ENCODE measurements at regions not wholly inside any gene's neighbourhood (a gene's known extent, or its start where the extent isn't known, plus 50 kb on each side); places are given as distances from the start of the nearest gene placed in this dataset.

DNA sequence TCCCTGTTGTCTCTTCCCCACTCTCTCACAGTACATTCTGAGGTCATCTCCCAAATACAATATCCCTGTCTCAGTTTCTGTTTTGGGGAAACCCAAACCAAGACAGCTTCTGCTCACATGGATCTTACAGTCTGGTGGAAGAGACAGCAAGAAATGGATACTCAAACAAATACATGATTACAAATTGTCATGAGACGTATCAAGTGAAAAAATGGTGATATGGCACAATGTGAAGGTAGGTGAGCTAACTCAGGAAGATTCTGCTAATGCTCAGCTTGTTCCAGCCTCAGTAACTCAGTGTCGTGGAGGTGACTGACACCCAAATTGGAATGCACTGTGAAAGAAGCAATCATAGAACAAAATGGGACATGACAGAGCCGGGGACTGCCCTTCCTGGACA lies 68.3 kb downstream of the CHST1 start:
- no peak for DNase-seq

DNA sequence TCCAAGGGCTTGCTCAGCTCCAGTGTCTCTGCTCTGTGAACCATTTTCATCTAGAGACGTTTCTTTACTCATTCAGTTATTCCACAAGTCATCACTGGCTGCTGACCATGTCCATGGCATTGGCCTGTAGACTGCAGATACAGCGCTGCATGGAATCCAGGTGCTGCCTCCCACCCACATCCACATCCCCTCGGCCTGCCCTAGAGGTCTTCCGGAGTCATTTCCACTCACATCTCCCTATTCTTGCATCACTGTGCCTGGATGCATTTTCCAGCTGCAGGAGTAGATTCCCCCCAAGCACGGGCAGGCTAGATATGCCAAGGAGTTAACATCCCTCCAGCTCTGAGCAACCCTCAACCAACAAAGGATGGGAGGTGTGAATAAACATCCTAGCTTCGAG lies 68.9 kb downstream of the CHST1 start:
- DNase-seq = no peak

DNA sequence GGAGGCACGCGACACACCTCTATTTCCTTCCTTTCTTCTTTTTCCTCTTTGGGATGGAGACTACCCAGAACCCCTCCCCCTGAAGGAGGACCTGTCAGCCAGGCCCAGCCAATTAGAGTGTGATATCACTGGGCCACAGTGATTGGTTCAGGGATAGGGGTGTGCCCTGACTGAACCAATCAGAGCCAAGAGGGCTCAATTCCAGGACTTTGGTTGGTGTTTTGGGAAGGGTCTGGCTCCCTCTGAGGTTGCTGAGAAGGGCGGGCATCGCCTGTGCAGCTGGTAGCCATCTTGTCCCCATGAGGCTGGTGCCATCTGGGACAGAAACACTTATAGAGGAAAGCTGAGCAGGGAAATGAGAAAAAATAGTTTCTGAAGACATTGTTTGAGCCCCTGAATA lies 71.4 kb downstream of the CHST1 start:
- DNase-seq = peak; percentile 50

DNA sequence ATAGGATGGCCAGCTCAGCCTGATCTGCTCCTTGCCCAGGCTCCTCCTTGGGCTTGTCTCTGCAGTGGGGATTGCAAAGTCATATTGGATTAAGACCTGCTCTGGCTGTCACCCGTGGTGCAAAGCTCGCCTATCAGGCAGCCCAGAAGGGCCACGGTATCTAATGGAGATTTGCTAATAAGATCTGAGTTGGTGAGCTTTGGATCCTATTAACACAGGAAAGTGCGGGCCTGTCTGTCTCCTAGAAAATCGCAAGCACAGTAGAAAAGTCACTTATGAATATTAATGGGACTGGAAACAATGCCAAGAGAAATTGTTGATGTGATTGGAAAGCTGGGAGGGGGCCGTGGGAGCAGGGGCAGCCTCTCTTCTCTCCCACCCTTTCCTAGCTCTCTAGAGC lies 72.8 kb downstream of the CHST1 start:
- DNase-seq = no peak

DNA sequence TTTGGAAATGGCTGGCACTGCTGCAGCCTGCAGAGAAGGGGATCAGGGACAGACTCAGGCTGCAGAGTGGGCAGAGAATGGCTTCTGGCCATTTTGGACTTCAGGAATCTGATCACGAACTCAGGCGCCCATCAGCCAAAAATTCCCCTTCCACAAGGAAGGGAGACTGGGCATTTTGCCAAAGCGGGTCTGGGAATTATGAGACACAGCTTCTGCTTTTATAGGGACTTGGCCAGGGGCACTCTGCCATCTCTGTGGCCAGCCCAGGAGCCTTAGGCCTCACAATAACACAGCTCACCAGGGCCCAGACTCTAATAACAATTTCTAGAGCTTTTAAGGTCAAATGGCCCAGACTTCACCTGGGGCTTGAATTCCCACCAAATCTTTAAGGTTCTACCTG lies 74.7 kb downstream of the CHST1 start:
- DNase-seq = no peak

DNA sequence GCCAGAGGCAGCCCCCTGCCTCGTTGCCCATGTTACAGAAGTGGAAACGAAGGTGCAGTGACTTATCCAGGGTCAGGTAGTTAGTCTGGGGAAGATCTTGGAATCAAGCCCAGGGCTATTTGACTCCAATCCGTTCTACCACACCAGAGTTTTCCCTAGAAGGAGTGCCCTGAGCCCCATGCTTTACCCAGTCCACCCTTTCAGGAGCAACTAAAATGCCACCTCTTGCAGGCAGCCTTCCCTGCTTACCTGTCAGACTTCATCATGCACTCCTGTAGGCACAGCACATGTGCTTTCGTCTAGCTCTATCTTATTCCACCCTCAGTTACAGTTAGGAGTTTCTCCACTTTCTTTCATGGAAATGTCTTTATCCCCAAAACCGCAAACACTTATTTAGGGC lies 80.2 kb downstream of the CHST1 start:
- no peak for DNase-seq

DNA sequence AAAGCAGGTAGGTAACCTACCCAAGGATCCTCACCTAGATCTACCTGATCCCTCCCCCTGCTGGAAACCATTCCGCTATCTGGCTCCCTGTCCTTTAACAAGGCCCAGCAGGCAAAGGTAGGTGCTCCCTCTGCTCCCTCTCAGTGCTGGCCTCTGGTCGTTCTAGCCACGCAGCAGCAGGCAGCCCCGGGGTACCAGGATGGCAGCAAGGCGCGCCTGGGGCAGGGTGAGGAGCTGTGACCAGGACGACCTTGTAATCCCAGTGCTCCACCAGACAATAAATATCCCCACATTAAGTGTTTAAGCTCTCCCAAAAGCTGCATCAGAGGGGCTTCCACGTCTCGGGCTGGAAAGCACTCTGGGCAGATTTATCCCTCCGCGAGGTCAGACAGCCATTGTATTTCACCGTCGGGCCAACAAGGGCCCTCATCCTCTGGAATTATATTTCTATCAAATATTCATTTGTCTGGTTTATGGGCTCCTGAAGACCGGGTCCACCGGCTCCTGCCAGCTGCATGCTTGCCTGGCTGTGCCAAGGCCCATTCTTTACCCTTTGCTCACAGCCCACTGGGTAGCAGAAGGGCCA lies 81.3 kb downstream of the CHST1 start:
- DNase-seq = no peak

DNA sequence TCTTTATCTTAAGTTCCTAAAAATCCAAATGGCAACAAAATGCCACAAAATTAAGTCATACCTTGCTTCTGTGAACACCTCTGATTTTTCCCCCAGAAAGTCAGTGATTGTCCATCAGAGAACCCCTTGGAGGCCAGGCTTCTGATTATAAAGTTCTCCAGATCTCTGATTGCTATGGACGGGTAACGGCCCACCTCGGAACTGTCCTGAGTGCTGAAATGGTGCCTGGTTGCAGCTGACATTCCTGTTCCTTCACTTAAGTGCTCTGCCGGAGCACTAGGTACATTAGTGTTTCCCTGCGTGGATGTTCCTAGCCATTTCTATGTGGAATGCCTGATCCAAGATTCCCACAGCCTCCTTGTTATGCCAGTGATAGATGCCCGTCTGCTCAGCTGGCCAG lies 85.0 kb downstream of the CHST1 start:
- DNase-seq = no peak

DNA sequence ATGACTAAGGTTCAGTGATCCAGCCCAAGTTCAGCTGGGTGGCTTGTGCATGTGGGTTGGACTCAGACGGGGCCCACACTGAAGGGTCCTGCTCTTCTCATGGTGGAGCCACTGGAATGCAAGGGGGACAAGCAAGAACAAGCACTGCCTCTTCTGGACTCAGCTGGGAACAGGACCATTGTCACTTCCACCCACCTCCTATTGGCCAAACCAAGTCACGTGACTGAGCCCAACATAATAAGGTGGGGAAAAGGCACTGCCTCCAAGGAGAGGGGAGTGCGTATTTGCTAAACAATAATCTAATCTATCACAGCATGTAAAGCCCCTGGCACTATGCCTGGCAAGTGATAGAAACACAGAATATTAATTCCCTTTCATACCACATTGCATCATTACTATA lies 87.1 kb downstream of the CHST1 start:
- DNase-seq = no peak

DNA sequence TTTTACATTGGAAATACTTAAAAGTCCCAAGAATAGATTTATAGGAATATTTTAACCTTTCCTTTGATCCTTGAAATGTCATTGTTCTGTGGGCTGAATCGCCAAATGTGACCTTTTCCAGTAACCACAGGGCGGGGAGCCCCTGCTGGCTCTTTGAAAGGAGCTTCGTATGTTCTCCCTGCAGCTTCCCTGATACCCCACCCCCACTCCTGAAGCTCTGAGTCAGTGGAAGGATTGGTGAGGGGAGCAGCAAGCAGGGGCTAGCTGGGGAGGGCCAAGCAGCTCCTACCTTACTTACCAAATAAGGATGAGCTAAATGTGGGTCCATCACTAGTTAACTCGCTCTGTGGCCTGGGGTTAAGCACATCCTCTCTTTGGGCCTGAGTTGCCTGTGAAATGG lies 87.7 kb downstream of the CHST1 start:
- no peak for DNase-seq

DNA sequence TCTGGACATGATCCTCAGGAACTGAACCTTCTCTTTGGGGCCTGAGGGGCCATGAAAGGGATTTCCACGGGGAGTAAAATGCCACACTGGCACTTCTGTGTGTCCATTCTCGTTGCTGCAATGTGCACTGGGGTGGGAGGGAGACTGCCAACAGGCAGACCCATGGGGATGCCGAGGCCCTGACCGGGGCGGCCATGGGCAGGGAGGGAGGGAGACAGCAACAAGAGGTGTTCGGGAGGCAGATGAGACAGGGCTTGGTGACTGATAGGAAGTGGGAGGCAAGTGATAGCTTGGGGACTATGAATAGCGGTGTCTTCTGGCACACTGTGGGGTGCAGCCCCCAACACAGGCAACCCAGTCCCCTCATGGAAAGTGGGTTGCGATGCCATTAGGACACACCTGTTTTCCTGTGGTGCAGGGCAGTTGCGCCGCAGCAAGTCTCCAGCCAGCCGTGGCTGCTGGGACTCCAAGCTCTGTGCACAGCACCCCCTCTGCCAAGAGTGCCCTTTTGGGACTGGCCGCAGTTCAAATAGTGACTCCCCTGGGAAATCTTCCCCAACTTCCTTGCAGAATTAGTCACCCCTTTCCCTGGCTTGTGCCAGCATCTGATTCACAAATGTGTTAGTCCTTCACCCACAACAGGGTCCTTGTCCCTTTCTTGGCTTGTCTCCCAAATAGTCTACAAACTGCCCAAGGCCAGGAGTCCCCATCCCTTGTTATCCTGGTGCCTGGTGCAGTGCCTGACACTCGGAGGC lies 88.8 kb downstream of the CHST1 start:
- DNase-seq = no peak

DNA sequence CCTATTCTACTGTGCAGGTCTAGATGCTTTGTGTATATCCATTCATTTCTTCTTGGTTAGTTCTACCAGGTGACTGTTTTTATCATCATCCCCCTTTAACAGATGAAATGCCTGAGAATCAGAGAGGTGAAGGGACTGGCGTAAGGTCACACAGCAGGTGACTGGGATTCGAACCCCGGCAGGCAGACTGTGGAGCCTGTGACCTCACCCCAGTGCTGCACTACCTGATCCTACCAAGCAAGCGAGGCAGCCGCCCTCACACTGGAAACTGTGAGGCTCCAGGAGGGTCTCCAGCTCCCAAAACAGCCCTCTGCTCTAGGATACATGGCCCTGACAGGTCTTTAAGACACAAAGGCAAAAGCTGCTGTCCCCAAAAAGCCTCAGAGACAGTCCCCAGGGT lies 91.7 kb downstream of the CHST1 start:
- no peak for DNase-seq

DNA sequence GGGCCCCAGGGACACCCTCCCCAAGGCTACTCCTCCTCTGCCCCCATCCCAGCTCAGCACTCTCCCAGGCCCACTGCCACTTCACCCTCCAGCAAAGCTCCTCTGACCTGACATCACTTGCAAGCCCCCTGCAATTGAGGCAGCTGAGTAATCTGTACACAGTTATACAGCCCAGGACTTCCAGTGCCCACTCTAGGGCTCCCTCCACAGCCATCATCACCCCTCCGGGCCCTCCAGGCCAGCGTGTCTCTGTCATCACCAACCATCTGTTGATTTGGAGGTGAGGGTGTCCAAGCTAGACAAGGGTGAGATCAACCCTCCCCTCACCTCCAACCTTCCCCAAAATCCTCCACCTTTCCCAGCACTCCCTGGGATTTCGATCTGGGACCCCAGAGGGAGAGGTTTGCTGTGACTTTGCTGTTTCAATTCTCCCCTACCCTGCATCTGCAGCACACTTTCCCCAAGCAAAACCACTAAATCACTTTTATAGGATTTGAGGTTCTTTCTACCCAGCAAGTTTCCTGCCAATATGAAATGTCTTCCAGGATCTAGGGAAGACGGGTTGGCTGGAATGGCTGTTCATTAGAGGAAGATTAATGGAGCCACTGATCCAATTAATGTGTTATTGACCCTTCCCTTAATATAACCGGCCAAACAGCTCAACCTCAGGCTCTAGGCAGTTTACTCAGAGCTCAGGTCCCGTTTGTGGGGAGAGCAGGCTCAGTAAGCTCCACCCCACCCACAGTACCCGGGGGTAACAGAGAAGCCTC lies 92.9 kb downstream of the CHST1 start:
- DNase-seq = no peak

DNA sequence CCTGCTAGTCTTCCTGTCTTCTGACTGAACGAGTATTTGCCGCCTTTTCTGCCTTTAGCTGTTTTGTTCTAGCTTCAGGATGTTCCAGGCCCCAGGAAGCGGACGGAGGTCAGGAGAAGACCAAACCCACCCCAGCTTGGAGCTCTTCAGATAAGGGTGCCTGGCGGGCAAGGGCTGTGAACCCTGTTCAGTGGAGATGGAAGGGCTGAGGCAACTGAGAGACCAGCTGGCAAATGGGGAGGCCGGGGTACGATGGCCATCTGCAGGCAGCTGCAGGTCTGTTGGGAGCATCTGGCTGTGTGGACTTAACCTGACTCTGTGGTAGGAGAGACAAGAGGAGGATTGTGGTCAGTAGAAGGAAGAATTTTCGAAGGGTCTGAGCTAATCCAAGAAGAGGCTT lies 95.6 kb downstream of the CHST1 start:
- DNase-seq = no peak

DNA sequence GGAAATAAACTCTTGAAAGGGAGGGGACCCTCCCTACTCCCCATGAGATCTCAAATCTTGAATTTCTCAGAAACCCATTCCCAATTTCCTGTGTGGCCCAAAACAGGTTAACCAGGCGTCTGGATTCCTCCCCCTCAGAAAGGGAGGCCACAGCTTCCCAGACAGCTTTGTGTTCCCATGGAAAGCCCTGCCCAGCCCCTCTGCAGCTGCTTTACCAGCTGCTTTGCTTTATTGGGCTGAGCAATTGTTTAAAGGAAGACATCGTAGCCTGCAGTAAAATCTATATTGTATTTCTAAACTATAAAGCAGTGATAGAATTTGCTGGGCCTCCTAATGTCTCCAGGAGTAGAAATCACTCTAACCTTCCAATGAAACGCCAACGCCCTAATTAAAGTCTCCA lies 97.4 kb downstream of the CHST1 start:
- DNase-seq = peak; percentile 18

DNA sequence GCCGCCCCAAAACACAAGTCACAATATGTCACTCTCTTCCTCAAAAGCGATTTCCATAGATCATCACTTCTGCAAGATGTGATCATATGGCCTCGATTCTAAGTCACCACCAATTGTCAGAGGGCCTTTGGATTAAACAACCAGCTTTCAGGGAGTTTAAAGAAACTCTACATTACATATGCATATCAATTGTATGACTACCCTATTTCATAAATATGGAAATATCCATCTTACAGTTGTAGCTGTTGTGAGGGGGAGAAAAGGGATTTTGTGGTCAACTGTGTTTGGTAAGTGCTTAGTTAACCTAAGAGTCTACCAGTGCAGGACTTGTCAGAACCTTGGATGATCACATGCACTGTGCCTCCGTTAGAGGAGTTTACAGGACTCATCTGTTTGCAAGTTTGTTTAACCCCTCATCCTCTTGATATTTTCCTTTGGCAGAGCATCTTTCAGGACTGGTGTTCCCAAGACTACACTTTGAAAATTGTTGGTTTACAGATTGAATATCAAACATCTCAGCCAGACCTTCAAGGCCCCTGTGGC lies 99.9 kb downstream of the CHST1 start:
- DNase-seq = no peak

DNA sequence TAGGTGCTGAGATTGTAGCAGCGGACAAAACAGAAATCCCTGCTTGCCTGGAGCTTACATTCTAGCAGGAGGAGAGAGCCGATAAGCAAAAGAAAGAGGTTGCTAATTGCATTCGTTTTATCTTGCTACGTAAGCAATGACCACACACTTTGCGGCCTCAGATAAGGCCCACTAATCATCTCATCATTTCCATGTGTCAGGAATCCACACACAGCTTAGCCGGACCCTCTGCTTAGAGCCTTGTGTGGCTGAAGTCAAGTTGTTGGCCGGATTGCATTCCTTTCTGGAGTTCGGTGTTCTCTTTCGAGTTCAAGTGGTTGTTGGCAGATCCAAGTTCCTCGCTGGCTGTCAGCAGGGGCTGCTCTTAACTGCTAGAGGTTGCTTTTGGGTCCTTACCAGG lies 101.6 kb downstream of the CHST1 start:
- DNase-seq = no peak

DNA sequence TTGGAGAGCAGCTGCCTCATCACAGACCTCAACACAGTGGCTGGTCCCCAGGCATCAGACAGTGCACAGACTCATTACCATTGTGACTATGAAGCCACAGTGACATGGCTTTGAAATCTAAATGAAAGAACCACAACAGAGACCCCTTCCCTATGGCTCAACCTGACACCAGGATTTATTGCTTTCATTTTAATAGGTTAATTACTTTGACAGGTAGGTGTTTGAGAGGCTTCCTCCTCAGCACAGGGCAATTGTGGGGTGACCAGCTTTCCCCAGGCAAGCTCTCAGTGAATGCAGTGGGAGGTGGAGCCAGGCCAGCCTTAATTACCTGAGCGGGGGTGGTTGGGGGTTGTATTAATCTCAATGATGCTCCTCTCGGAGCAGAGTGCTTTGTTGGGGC lies 102.3 kb downstream of the CHST1 start:
- DNase-seq = no peak

DNA sequence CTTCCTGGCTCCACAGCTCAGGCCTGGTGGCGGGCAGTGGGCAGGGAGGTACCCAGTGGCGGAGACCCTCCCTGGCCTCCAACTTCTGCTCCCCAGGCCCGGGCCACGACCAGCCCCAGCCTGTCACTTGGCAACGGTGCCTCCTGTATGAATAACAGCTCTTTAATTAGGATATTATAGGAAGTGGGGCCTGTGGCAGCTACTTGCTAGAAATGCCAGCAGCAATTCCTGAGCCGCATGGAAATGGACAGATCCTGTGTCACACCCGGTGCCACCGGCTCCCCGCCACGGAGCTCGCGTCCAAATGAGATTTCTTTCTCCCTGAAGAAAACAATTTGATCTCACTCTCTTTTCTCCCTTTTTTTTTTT lies 104.5 kb downstream of the CHST1 start:
- DNase-seq = peak; percentile 43

DNA sequence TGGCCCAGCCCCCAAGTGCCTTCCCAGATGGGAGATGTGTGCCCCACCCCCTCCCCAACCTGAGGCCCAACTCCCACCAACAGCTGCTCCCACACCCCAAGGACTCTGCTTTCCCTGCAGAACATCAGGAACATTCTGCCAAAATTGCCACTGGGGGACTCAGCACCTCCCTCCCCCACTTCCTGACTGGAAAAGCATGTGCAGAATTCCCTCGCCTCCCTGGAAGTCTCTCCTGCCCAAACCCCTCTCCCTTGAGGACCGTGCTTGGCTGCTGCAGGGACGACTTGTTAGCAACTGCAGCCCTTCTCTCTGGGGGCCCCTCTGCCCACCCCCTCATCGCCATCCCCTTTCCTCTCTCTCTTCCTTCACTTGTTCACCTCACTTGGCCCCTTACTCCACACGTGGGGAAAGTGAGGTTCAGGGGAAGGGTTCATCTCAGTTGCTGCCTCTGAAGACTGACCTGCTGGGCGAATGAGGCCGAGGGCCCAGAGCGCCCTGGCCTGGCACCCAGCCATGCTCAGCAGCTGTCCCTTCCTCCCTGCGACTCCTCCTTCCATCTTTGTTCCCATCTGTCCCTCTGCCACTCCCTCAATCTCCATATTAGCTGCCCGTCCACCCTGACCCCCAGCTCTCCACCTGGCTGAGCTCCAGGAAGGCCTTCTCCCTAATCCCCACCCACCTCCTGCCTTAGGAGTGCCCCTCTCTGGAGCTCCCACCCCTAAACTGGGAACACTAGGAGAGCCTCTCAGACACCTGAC lies 105.1 kb downstream of the CHST1 start:
- DNase-seq = peak; percentile 90

DNA sequence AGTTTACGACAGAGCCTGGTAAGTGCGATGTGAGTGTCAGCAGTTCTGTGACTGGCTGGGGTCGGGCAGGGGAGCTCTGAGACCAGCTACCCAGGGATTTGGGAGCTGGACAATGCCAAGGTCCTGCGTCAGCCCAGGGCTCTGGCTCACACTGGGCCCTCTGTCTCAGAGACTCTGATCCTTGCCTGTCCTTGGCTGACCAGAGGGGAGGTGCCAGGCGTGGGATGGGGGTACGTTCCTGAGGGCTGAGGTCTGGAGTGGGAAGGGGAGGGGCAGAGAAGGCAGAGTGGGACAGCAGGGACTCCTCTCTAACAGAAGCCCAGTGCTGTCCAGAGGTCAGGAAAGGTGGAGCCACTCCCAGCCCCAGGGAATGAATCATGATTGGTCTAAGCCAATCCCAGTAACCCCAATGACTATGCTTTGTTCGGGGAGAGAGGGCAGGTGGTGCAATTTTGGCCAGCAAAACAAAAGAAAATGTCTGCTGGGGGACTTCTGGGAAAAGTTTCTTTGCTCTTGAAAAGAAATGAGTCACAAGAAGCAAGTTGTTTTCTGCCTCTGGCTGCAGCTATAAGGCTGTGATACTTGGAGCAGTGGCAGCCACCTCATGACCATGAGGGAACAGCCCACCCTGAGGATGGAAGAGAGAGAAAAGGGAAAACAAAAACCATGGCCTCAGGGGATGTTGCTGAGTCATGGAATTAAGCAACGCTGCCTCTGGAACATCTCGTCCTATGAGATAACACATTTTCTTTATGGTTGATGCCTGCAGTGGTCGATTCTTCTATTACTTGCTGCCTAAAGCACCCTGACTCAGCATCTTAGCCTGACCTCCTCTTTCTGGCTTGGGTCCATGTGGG lies 108.3 kb downstream of the CHST1 start:
- no peak for DNase-seq

DNA sequence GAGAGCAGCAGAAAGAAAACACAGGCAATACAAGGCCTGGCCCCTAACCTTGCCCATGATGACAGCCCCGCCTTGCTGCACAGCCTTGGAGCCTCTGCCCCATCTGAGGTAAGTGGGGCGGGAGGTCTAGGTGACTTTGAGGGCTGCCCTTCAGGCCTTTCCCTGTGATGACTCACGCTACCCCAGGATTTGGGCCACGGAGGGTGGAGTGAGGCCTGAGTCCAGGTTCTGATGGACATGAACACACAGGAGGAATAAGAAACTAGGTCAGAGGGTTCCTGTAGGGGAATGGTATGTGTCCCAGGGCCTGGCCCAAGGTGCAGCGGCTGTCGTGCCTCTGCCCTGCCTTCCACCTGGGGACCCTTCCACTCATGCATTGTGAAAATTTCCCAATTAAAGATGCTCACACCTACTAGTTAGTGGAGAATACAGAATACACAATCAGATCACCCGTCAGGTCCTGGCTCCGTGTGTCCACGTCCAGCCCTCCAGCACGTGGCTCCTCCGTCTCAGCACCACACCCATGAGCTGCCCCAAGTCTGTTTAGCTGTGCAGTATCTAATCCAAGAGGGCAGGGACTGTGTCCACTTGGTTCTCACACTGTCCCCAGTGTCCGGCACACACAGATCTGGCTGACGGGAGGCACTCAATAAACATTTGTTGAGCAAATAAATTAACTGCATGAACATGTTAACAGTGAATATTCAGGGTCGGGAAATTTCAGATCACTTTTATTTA lies 111.0 kb downstream of the CHST1 start:
- no peak for DNase-seq
